ENCODE measurements at regions not wholly inside any gene's neighbourhood (a gene's known extent, or its start where the extent isn't known, plus 50 kb on each side); places are given as distances from the start of the nearest gene placed in this dataset.

DNA sequence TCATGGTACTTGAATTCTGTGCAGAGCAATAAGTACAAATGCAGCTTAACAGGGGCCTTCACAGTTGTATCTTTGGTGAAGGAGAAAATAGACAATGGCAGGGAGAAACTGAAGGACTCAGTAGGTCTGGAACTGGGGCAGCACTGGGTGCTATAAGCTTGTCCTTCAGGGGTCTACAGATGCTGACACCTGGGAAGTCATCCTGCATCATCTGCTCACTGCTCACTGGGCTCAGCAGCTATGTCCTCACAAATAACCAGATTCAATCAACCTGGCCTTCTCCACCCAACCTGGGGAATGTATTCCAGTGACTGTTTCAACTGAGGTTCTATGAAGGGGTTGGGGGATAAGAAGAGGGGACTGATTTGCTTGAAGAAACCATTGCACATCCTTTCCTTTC is 117.0 kb downstream of the ZNF280B start:
- Histone ChIP-seq H3K4ac (ENCODE audit: low read depth, low read length) (no peak overlapping the region), H3K23me2 (ENCODE audit: insufficient read length, low read depth, low read length, poor library complexity, severe bottlenecking) (no peaks in the 10 kb centered on the region), H2BK20ac (ENCODE audit: low read depth, low read length, poor library complexity, severe bottlenecking) (no peak overlapping the region), H4K91ac (ENCODE audit: insufficient read length, low read depth, low read length) (no peak overlapping the region), H2BK5ac (ENCODE audit: insufficient read length, low read length) (no peak overlapping the region), H2AFZ (ENCODE audit: low read length) (no peak overlapping the region), H3K9ac (ENCODE audit: extremely low read depth, insufficient read length, low read length) (no peak overlapping the region), H3K18ac (ENCODE audit: insufficient read length, low read depth, low read length) (no peak overlapping the region), H3K79me1 (ENCODE audit: insufficient read depth, low read depth, low read length, poor library complexity, severe bottlenecking) (no peaks in the 10 kb centered on the region), H3K27ac (ENCODE audit: insufficient read length, low read depth, low read length) (no peak overlapping the region), H3K56ac (ENCODE audit: insufficient read length, low read depth, low read length) (no peak overlapping the region), H4K5ac (ENCODE audit: insufficient read length, low read depth, low read length) (no peak overlapping the region), H3K4me1 (ENCODE audit: insufficient read depth, low read length) (no peaks in the 10 kb centered on the region), H3K14ac (ENCODE audit: insufficient read depth, low read length) (no peak overlapping the region), H3K27me3 (ENCODE audit: insufficient read depth, low read length) (peaks cover 82% of the 10 kb centered on the region), H3K9me3 (ENCODE audit: control insufficient read depth, low read depth, low read length) (no peaks in the 10 kb centered on the region), H2BK120ac (ENCODE audit: low read depth, low read length, poor library complexity, severe bottlenecking) (no peak overlapping the region), H4K8ac (replicated peaks; ENCODE audit: insufficient read length, low read depth, low read length) (no peak overlapping the region), H4K20me1 (ENCODE audit: control insufficient read depth, insufficient read depth, insufficient read length) (no peaks in the 10 kb centered on the region), H3K79me2 (ENCODE audit: insufficient read depth, low read length) (no peaks in the 10 kb centered on the region), H3T11ph (ENCODE audit: low read length) (no peak overlapping the region), H3K4me2 (ENCODE audit: insufficient read depth, insufficient read length, low read length) (no peak overlapping the region), H2BK15ac (ENCODE audit: low read depth, low read length) (no peak overlapping the region), H2AK5ac (ENCODE audit: insufficient read length, low read length) (no peak overlapping the region), H3K23ac (ENCODE audit: insufficient read length, low read depth, low read length) (no peak overlapping the region), H2BK12ac (ENCODE audit: insufficient read length, low read depth, low read length) (no peak overlapping the region)
- H3K4me1 Mint-ChIP-seq = no peaks in the 10 kb centered on the region
- DNase-seq = no peak
- H3K27ac Mint-ChIP-seq = no peak overlapping the region
- TF ChIP-seq, protein P1, sequence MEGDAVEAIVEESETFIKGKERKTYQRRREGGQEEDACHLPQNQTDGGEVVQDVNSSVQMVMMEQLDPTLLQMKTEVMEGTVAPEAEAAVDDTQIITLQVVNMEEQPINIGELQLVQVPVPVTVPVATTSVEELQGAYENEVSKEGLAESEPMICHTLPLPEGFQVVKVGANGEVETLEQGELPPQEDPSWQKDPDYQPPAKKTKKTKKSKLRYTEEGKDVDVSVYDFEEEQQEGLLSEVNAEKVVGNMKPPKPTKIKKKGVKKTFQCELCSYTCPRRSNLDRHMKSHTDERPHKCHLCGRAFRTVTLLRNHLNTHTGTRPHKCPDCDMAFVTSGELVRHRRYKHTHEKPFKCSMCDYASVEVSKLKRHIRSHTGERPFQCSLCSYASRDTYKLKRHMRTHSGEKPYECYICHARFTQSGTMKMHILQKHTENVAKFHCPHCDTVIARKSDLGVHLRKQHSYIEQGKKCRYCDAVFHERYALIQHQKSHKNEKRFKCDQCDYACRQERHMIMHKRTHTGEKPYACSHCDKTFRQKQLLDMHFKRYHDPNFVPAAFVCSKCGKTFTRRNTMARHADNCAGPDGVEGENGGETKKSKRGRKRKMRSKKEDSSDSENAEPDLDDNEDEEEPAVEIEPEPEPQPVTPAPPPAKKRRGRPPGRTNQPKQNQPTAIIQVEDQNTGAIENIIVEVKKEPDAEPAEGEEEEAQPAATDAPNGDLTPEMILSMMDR (conservative IDR thresholded peaks at IDR 0.05) = no peak
- no peak overlapping the region for H3K4me3 Mint-ChIP-seq
- H3K9me3 Mint-ChIP-seq = peaks cover 6 to 15% of the 10 kb centered on the region in 2 experiments; a peak in 4 of 5 replicates
- H3K36me3 Mint-ChIP-seq (ENCODE audit: insufficient read depth in 1 of 3, low read depth in 3 of 3) = no peaks in the 10 kb centered on the region
- peaks cover 100% of the 10 kb centered on the region for H3K27me3 Mint-ChIP-seq (ENCODE audit: low read depth)
